B cell (primary cell): ENCODE measurements at regions not wholly inside any gene's neighbourhood (a gene's known extent, or its start where the extent isn't known, plus 50 kb on each side); places are given as distances from the start of the nearest gene placed in this dataset.

Experiments used
- ATAC-seq: fragments of 200-7000 bp; cut with Tn5 transposase; one replicate; pipeline ENCODE4 v1.10.0; 2021; ENCODE audit warnings: low read depth, mild to moderate bottlenecking, moderate number of reproducible peaks, moderate library complexity
- CTCF ChIA-PET: fragments of 350-600 bp; sonication (Branson Sonifier 250); formaldehyde crosslinking; loops from one replicate; lab custom pipeline; 2021; ENCODE audit warnings: antibody characterized with exemption, inconsistent platforms; lab: Charles Lee
- POLR2A ChIA-PET: fragments of 350-600 bp; sonication (Branson Sonifier 250); formaldehyde crosslinking; loops from one replicate; lab custom pipeline; 2021; ENCODE audit warnings: antibody characterized with exemption; lab: Charles Lee
- DNase-seq: peaks from one replicate; pipeline ENCODE4 v3.0.0; 2013
- H2AFZ ChIP-seq: 2 replicates; pipeline ENCODE4 v1.6.1; 2012; ENCODE audit warnings: mild to moderate bottlenecking, low read depth, low read length; ENCODE audit not compliant: insufficient read depth, poor library complexity, severe bottlenecking
- H3K27ac ChIP-seq, 2 donors: 1 replicate in 1 of 2; 2 replicates in 1 of 2; pipeline ENCODE4 v1.5.1; 2012 to 2013; ENCODE audit warnings: low read length in 2 of 2, mild to moderate bottlenecking in 2 of 2, moderate library complexity in 1 of 2
- H3K27me3 ChIP-seq, 4 experiments: fragments of 200-600 bp in 1 of 4; sonication (generic) in 1 of 4; replicated peaks in 1 of 4; 1 replicate in 2 of 4; 2 replicates in 2 of 4; pipeline versions ENCODE4 v1.6.1 to v1.7.0; 2013 to 2016; ENCODE audit warnings: low read length in 3 of 4, mild to moderate bottlenecking in 2 of 4, mixed read lengths in 1 of 4, moderate library complexity in 1 of 4; ENCODE audit not compliant: insufficient read depth in 4 of 4, control insufficient read depth in 3 of 4; ENCODE audit errors: control extremely low read depth in 1 of 4
- H3K36me3 ChIP-seq, 2 experiments: replicated peaks in 1 of 2; 1 replicate in 1 of 2; 2 replicates in 1 of 2; pipeline versions ENCODE4 v1.6.1 to v1.7.1; 2013; ENCODE audit warnings: low read length in 1 of 2; ENCODE audit not compliant: insufficient read depth in 2 of 2, control insufficient read depth in 1 of 2; ENCODE audit errors: control extremely low read depth in 1 of 2, extremely low read depth in 1 of 2
- H3K4me1 ChIP-seq, 2 donors: fragments of 200-600 bp in 1 of 2; sonication (generic) in 1 of 2; 1 replicate in 1 of 2; 2 replicates in 1 of 2; pipeline versions ENCODE4 v1.5.1 to v1.6.1; 2013 to 2017; ENCODE audit warnings: low read length in 2 of 2; ENCODE audit not compliant: control insufficient read depth in 2 of 2, insufficient read depth in 2 of 2
- H3K4me2 ChIP-seq: replicated peaks from 2 replicates; pipeline ENCODE3; 2012; ENCODE audit warnings: mild to moderate bottlenecking, low read depth, low read length; ENCODE audit not compliant: poor library complexity, severe bottlenecking
- H3K4me3 ChIP-seq, 5 experiments: fragments of 200-600 bp in 1 of 5; sonication (generic) in 1 of 5; 1 replicate in 3 of 5; 2 replicates in 2 of 5; pipeline versions ENCODE4 v1.5.1 to v1.7.0; 2011 to 2016; ENCODE audit warnings: low read length in 4 of 5, mild to moderate bottlenecking in 4 of 5, low read depth in 2 of 5, control low read depth in 1 of 5, moderate library complexity in 1 of 5; ENCODE audit not compliant: insufficient read depth in 1 of 5; ENCODE audit errors: control extremely low read depth in 1 of 5, extremely low read depth in 1 of 5
- H3K79me2 ChIP-seq: fragments of 200-600 bp; sonication (generic); one replicate; pipeline ENCODE4 v1.6.0; 2016; ENCODE audit warnings: low read length; ENCODE audit not compliant: control insufficient read depth, insufficient read depth
- H3K9ac ChIP-seq: fragments of 200-600 bp; sonication (generic); 2 replicates; pipeline ENCODE4 v1.6.1; 2017; ENCODE audit warnings: mild to moderate bottlenecking, low read length, moderate library complexity
- H3K9me3 ChIP-seq, 3 donors: one replicate each; pipeline versions ENCODE4 v1.6.1 to v1.7.1; 2013; ENCODE audit warnings: low read length in 2 of 3; ENCODE audit not compliant: control insufficient read depth in 2 of 3, insufficient read depth in 1 of 3; ENCODE audit errors: control extremely low read depth in 1 of 3
- H4K20me1 ChIP-seq: 2 replicates; pipeline ENCODE4 v1.6.0; 2012; ENCODE audit warnings: mild to moderate bottlenecking, low read length; ENCODE audit not compliant: insufficient read depth, control insufficient read depth, poor library complexity, severe bottlenecking
- H3K27ac Mint-ChIP-seq: one replicate; pipeline ENCODE4 v1.8.0; 2021; ENCODE audit warnings: mixed read lengths
- H3K27me3 Mint-ChIP-seq: one replicate; pipeline ENCODE4 v1.8.0; 2021; ENCODE audit warnings: mixed read lengths
- H3K4me1 Mint-ChIP-seq: one replicate; pipeline ENCODE4 v1.8.0; 2021; ENCODE audit warnings: mixed read lengths
- H3K4me3 Mint-ChIP-seq: one replicate; pipeline ENCODE4 v1.8.0; 2021; ENCODE audit warnings: mixed read lengths
- H3K9me3 Mint-ChIP-seq: one replicate; pipeline ENCODE4 v1.8.0; 2022; ENCODE audit warnings: mixed read lengths; ENCODE audit not compliant: insufficient read depth
- EZH2 ChIP-seq: IDR thresholded peaks from 2 replicates; pipeline ENCODE4 v1.6.1; 2012; ENCODE audit warnings: borderline replicate concordance, low read depth, mild to moderate bottlenecking, moderate library complexity, low read length; ENCODE audit not compliant: insufficient read depth, poor library complexity, severe bottlenecking
- WGBS: methylation state at CpG from one replicate; pipeline ENCODE4 v1.1.5; 2013; ENCODE audit warnings: missing lambda C conversion rate; ENCODE audit not compliant: insufficient coverage; 5-methylcytosine and 5-hydroxymethylcytosine counted together
- intact Hi-C: fragments of 100-400 bp; cut with micrococcal nuclease; formaldehyde crosslinking; loops from one replicate; pipeline ENCODE4 v1.10.0; 2022
- TF ChIP-seq, protein P1 (sequence below): fragments of 200-600 bp; IDR thresholded peaks from one replicate; pipeline ENCODE4 v1.8.0; 2022; ENCODE audit warnings: antibody characterized with exemption, mild to moderate bottlenecking

DNA sequence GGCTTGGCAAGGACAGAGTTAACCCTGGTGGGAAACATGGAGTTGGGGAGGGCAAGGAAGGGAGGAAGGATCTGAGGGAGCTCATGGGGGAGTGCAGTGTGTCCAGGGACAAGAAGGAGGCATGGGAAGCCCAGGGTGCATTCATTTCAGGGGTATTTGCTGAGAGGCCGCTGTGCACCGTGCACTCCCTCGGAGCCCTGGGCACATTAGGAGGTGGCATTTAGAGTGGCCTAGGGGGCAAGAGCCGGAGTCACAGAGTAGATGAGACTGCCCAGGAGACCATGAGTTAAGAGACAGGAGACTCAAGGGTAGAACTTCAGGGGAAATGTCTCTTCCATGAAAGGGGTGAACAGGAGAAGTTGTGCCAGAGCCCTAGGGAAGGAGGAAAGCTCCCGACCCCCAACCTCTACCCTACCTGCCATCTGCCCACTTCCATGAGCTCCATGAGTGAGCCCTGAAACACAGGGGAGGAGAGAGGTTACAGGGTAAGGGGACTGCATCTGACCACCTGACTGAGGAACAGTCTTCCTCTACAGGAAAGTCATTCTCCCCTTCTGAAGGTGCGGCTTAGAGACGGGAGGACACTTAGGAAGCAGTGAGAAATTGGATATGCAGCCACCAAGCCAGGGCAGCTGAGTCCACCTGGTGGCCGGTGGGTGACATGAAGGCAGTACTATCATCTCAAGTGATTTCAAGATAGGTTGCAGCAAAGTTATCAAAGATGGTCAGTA is 58.5 kb upstream of the COPS8 start:
- DNase-seq (peak; percentile 35), ATAC-seq (no peak)
- Histone ChIP-seq H3K4me2 (no peak overlapping the region), H4K20me1 (no peaks in the 10 kb centered on the region), H3K79me2 (no peaks in the 10 kb centered on the region), H3K9ac (no peak overlapping the region), H3K27me3 (peaks cover 0 to 5% (median 0%) of the 10 kb centered on the region in 4 experiments), H2AFZ (no peak overlapping the region), H3K27ac (no peak overlapping the region), H3K36me3 (no peaks in the 10 kb centered on the region), H3K9me3 (peaks cover 0 to 6% (median 0%) of the 10 kb centered on the region in 3 donors), H3K4me3 (no peak overlapping the region), H3K4me1 (no peaks in the 10 kb centered on the region)
- POLR2A ChIA-PET = no interaction called here
- Mint-ChIP-seq H3K27me3 (peaks cover 12% of the 10 kb centered on the region), H3K4me3 (no peak overlapping the region), H3K4me1 (no peaks in the 10 kb centered on the region), H3K9me3 (no peaks in the 10 kb centered on the region), H3K27ac (no peak overlapping the region)
- WGBS = 58% methylated on average over 6 of the region's 8 CpGs
- TF ChIP-seq, protein P1, sequence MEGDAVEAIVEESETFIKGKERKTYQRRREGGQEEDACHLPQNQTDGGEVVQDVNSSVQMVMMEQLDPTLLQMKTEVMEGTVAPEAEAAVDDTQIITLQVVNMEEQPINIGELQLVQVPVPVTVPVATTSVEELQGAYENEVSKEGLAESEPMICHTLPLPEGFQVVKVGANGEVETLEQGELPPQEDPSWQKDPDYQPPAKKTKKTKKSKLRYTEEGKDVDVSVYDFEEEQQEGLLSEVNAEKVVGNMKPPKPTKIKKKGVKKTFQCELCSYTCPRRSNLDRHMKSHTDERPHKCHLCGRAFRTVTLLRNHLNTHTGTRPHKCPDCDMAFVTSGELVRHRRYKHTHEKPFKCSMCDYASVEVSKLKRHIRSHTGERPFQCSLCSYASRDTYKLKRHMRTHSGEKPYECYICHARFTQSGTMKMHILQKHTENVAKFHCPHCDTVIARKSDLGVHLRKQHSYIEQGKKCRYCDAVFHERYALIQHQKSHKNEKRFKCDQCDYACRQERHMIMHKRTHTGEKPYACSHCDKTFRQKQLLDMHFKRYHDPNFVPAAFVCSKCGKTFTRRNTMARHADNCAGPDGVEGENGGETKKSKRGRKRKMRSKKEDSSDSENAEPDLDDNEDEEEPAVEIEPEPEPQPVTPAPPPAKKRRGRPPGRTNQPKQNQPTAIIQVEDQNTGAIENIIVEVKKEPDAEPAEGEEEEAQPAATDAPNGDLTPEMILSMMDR = peak; percentile 60
- TF ChIP-seq EZH2 = no peak
- CTCF ChIA-PET = interaction anchor here (0.8 to 2.5 kb wide), 9 partner anchors 13 to 684 kb away, joined by 3 to 14 read pairs (median 5); no protein-coding TSS in a partner anchor
- intact Hi-C loops = no loop called here

DNA sequence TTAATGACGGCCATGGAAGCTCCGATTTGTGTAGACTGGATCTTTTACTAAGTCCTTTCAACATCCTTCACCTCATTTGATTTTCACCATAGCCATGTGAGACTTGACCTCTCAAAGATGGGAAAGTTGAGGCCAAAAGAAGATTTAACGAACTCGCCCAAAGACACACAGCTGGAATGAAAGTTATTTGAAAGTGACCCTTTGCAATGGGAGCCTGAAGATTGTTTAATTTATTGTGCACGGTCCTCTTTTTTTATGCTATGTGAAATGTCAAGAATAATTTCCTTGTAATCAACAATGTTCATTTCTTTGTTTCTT is 58.0 kb upstream of the COPS8 start:
- H3K4me3 ChIP-seq = no peak overlapping the region
- H3K27ac ChIP-seq = no peak overlapping the region
- H4K20me1 ChIP-seq = no peaks in the 10 kb centered on the region
- H3K4me1 ChIP-seq = no peaks in the 10 kb centered on the region
- H3K9me3 ChIP-seq = peaks cover 0 to 6% (median 0%) of the 10 kb centered on the region in 3 donors
- no peak overlapping the region for H3K4me2 ChIP-seq
- ChIA-PET POLR2A (no interaction called here), CTCF (interaction anchor here (0.8 to 2.5 kb wide), 8 partner anchors 13 to 684 kb away, joined by 3 to 14 read pairs (median 5); no protein-coding TSS in a partner anchor)
- H3K27me3 ChIP-seq = peaks cover 0 to 5% (median 0%) of the 10 kb centered on the region in 4 experiments
- no peaks in the 10 kb centered on the region for H3K9me3 Mint-ChIP-seq
- DNase-seq = no peak
- no peak for ATAC-seq
- H3K79me2 ChIP-seq = no peaks in the 10 kb centered on the region
- H3K4me3 Mint-ChIP-seq = no peak overlapping the region
- peaks cover 12% of the 10 kb centered on the region for H3K27me3 Mint-ChIP-seq
- no peaks in the 10 kb centered on the region for H3K4me1 Mint-ChIP-seq
- WGBS = 100% methylated on average over 2 of the region's 5 CpGs
- H3K36me3 ChIP-seq = no peaks in the 10 kb centered on the region
- no peak overlapping the region for H3K27ac Mint-ChIP-seq
- intact Hi-C loops = no loop called here
- TF ChIP-seq EZH2 = no peak
- TF ChIP-seq, protein P1 = no peak
- H2AFZ ChIP-seq = no peak overlapping the region
- no peak overlapping the region for H3K9ac ChIP-seq
